ENCODE measurements at regions not wholly inside any gene's neighbourhood (a gene's known extent, or its start where the extent isn't known, plus 50 kb on each side); places are given as distances from the start of the nearest gene placed in this dataset.

- TF ChIP-seq RBM39 (optimal IDR thresholded peaks at IDR 0.05; ENCODE audit: low read depth, low read length), result no peak
- TF ChIP-seq TAF9B (IDR thresholded peaks at IDR 0.05; ENCODE audit: partially characterized antibody), result no peak
- no peak for TF ChIP-seq ZNF280A (IDR thresholded peaks at IDR 0.05; ENCODE audit: low read depth, partially characterized antibody)
- no peak for TF ChIP-seq FOXP1 (CRISPR knock-in tag; IDR thresholded peaks at IDR 0.05)
Measured at GRCh38 chr13:37390735-37391134, 207.8 kb downstream of the POSTN start (continued).

- ATAC-seq, result no peak
- WGBS (ENCODE audit: insufficient coverage, low coverage, missing lambda C conversion rate), result 0% methylated on average over 2 of the region's 2 CpGs
- TF ChIP-seq RBM17 (IDR thresholded peaks at IDR 0.05; ENCODE audit: borderline replicate concordance, low read depth, low read length), result no peak
- TF ChIP-seq TCFL5 (CRISPR knock-in tag; conservative IDR thresholded peaks at IDR 0.05), result no peak
- no peak for TF ChIP-seq PHF21A (IDR thresholded peaks at IDR 0.05; ENCODE audit: borderline replicate concordance, low read depth)
- no peak for TF ChIP-seq GATAD2A (IDR thresholded peaks at IDR 0.05)
- no peak for TF ChIP-seq BRD4 (IDR thresholded peaks at IDR 0.05)
- TF ChIP-seq NRF1 (conservative IDR thresholded peaks at IDR 0.05 in 1 of 2, IDR thresholded peaks at IDR 0.05 in 1 of 2), result no peak
- TF ChIP-seq FOSL1 (tag; conservative IDR thresholded peaks at IDR 0.05), result no peak
- no peak for TF ChIP-seq TCF7L2 (IDR thresholded peaks at IDR 0.05; ENCODE audit: low read depth, low read length)
- TF ChIP-seq TAF7 (tag; IDR thresholded peaks at IDR 0.05), result no peak
- no peak for TF ChIP-seq CREM (IDR thresholded peaks at IDR 0.05; ENCODE audit: low read depth)
- no peak for TF ChIP-seq ZNF165 (CRISPR knock-in tag; IDR thresholded peaks at IDR 0.05; ENCODE audit: borderline replicate concordance)
- no peak for TF ChIP-seq ZNF175 (CRISPR knock-in tag; IDR thresholded peaks at IDR 0.05; ENCODE audit: low read depth)
- TF ChIP-seq NEUROD1 (IDR thresholded peaks at IDR 0.05; ENCODE audit: borderline replicate concordance, low read depth, low read length, partially characterized antibody), result no peak
Measured at GRCh38 chr13:37385956-37386670, 212.5 kb downstream of the POSTN start.

More at GRCh38 chr13:37385956-37386670, 212.5 kb downstream of the POSTN start:
- Histone ChIP-seq H3K36me3 (ENCODE audit: control insufficient read depth, insufficient read depth, low read length) (no peaks in the 10 kb centered on the region), H3K27me3 (ENCODE audit: control insufficient read depth in 2 of 2, insufficient read depth in 2 of 2, low read length in 2 of 2) (no peaks in the 10 kb centered on the region), H3K79me2 (ENCODE audit: control insufficient read depth, insufficient read depth, low read length) (no peaks in the 10 kb centered on the region), H4K20me1 (replicated peaks; ENCODE audit: control insufficient read depth, insufficient read depth, low read length) (no peaks in the 10 kb centered on the region), H2AFZ (ENCODE audit: low read depth, low read length) (no peak overlapping the region), H3K4me3 (no peak overlapping the region), H3K4me1 (replicated peaks in 1 of 2; ENCODE audit: control insufficient read depth in 2 of 2, insufficient read depth in 2 of 2, low read length in 2 of 2) (no peaks in the 10 kb centered on the region), H3K4me2 (ENCODE audit: insufficient read depth, low read length) (no peak overlapping the region), H3K27ac (ENCODE audit: extremely low read depth, low read depth, low read length) (no peak overlapping the region), H3K9me3 (replicated peaks; ENCODE audit: control insufficient read depth, insufficient read depth, low read depth, low read length) (no peaks in the 10 kb centered on the region), H3K9ac (ENCODE audit: insufficient read depth in 1 of 2, low read depth in 2 of 2, low read length in 2 of 2) (no peak overlapping the region), H3K9me1 (ENCODE audit: control insufficient read depth, insufficient read depth, low read length) (no peaks in the 10 kb centered on the region)
- ChIA-PET POLR2A (no interaction called here), CTCF (ENCODE audit: low intra/inter-chr PET ratio) (no interaction called here)
- BruUV-seq (replicated peaks), result no TSS peak
- intact Hi-C loops (cut with micrococcal nuclease), result no loop called here
- no peak for FAIRE-seq
- in situ Hi-C loops (cut with MboI), result no loop called here
- no peak for DNase-seq (ENCODE audit: extremely low read depth in 1 of 4, low spot score in 3 of 4)
